HCT116 (cell line): ENCODE measurements at regions not wholly inside any gene's neighbourhood (a gene's known extent, or its start where the extent isn't known, plus 50 kb on each side); places are given as distances from the start of the nearest gene placed in this dataset.
A peak's percentile ranks its signal among the peaks of the same experiment; 100 is the strongest.

Source experiments
- ATAC-seq: fragments of 200-7000 bp; cut with Tn5 transposase; 2 replicates; pipeline ENCODE4 v1.9.1; 2020; ENCODE audit warnings: mild to moderate bottlenecking, moderate library complexity
- BruUV-seq: library from RNA; stranded (reverse); fragments of 400-500 nt; replicated peaks from 2 replicates; lab custom pipeline; 2021; lab: Mats Ljungman, UMichigan
- CTCF ChIA-PET: fragments of 300-600 bp; sonication (Branson Sonifier 250); formaldehyde crosslinking; loops from one replicate; lab custom pipeline; 2021; ENCODE audit warnings: antibody characterized with exemption; lab: Charles Lee
- POLR2A ChIA-PET: fragments of 300-600, 350-600 bp; sonication (Branson Sonifier 250); formaldehyde crosslinking; loops from one replicate; lab custom pipeline; 2021; ENCODE audit warnings: antibody characterized with exemption; lab: Charles Lee
- RAD21 ChIA-PET, 2 experiments: fragments of 300-600 bp; sonication (Branson Sonifier 250); formaldehyde crosslinking; loops; one replicate each; lab custom pipeline; 2023; ENCODE audit warnings: low total read pairs in 2 of 2; ENCODE audit not compliant: uncharacterized antibody in 2 of 2, unreplicated experiment in 2 of 2, low non-redundant PET in 1 of 2; lab: Charles Lee
- DNase-seq: peaks from one replicate; pipeline ENCODE4 v3.0.0-alpha.2; 2010; ENCODE audit warnings: low read depth, low spot score
- H2AFZ ChIP-seq: fragments of 200-600 bp; shearing (Covaris generic), sonication (generic); 2 replicates; pipeline ENCODE4 v1.6.1; 2017; ENCODE audit warnings: low read depth, mixed run types, mixed read lengths, antibody characterized with exemption, low read length; ENCODE audit not compliant: poor library complexity, severe bottlenecking
- H3K27ac ChIP-seq: 2 replicates; pipeline ENCODE4 v1.5.1; 2012; ENCODE audit warnings: low read depth, low read length
- H3K27me3 ChIP-seq: fragments of 200-600 bp; sonication (generic); 2 replicates; pipeline ENCODE4 v1.6.1; 2016; ENCODE audit warnings: mixed run types, low read length, mixed read lengths; ENCODE audit not compliant: insufficient read depth
- H3K36me3 ChIP-seq, 2 experiments: fragments of 200-500 bp in 1 of 2; fragments of 200-600 bp in 1 of 2; sonication (Bioruptor generic) in 1 of 2; sonication (generic) in 1 of 2; 2 replicates each; pipeline versions ENCODE4 v1.5.1 to v1.6.1; 2014 to 2016; ENCODE audit warnings: low read length in 2 of 2, inconsistent platforms in 1 of 2, mixed read lengths in 1 of 2, mixed run types in 1 of 2; ENCODE audit not compliant: insufficient read depth in 2 of 2, control insufficient read depth in 1 of 2
- H3K4me1 ChIP-seq, 2 experiments: fragments of 200-600 bp in 1 of 2; sonication (generic) in 1 of 2; 2 replicates each; pipeline versions ENCODE4 v1.5.1 to v1.6.1; 2012 to 2017; ENCODE audit warnings: low read length in 2 of 2, inconsistent platforms in 1 of 2, mild to moderate bottlenecking in 1 of 2, mixed read lengths in 1 of 2, mixed run types in 1 of 2, moderate library complexity in 1 of 2; ENCODE audit not compliant: insufficient read depth in 2 of 2, control insufficient read depth in 1 of 2
- H3K4me2 ChIP-seq: fragments of 200-600 bp; sonication (generic); 2 replicates; pipeline ENCODE4 v1.6.1; 2017; ENCODE audit warnings: mixed run types, low read length, mixed read lengths
- H3K4me3 ChIP-seq, 2 experiments: fragments of 200-600 bp in 1 of 2; sonication (generic) in 1 of 2; replicated peaks in 1 of 2; 2 replicates each; pipeline ENCODE4 v1.5.1; 2011 to 2016; ENCODE audit warnings: low read length in 2 of 2, control low read depth in 1 of 2, low read depth in 1 of 2, mild to moderate bottlenecking in 1 of 2, mixed read lengths in 1 of 2, mixed run types in 1 of 2
- H3K79me2 ChIP-seq: fragments of 200-600 bp; sonication (generic); 2 replicates; pipeline ENCODE4 v1.6.1; 2017; ENCODE audit warnings: mild to moderate bottlenecking, mixed run types, low read length, moderate library complexity, mixed read lengths; ENCODE audit not compliant: insufficient read depth
- H3K9ac ChIP-seq: fragments of 200-600 bp; sonication (generic); 2 replicates; pipeline ENCODE4 v1.6.1; 2016; ENCODE audit warnings: low read length, mixed read lengths
- H3K9me2 ChIP-seq: fragments of 200-600 bp; sonication (generic), shearing (Covaris generic); 2 replicates; pipeline ENCODE4 v1.6.1; 2017; ENCODE audit warnings: mixed run types, mild to moderate bottlenecking, moderate library complexity; ENCODE audit not compliant: insufficient read depth
- H3K9me3 ChIP-seq, 2 experiments: fragments of 200-500 bp in 1 of 2; fragments of 200-600 bp in 1 of 2; sonication (Bioruptor generic) in 1 of 2; sonication (generic) in 1 of 2; 2 replicates each; pipeline ENCODE4 v1.6.1; 2014 to 2017; ENCODE audit warnings: low read length in 2 of 2, mixed read lengths in 2 of 2, inconsistent platforms in 1 of 2, low read depth in 1 of 2, mild to moderate bottlenecking in 1 of 2, mixed run types in 1 of 2, moderate library complexity in 1 of 2; ENCODE audit not compliant: control insufficient read depth in 1 of 2, insufficient read depth in 1 of 2
- H4K20me1 ChIP-seq: fragments of 200-600 bp; sonication (generic), shearing (Covaris generic); 2 replicates; pipeline ENCODE4 v1.6.1; 2017; ENCODE audit warnings: mixed run types, mild to moderate bottlenecking, moderate library complexity; ENCODE audit not compliant: insufficient read depth
- CEBPB ChIP-seq: IDR thresholded peaks from 2 replicates; pipeline ENCODE4 v1.6.1; 2012; ENCODE audit warnings: low read depth
- CTCF ChIP-seq, 3 experiments: fragments of 200-600 bp in 1 of 3; sonication (generic) in 1 of 3; IDR thresholded peaks in 2 of 3; conservative IDR thresholded peaks in 1 of 3; 2 replicates each; pipeline ENCODE4 v1.5.1; 2012 to 2017; ENCODE audit warnings: low read depth in 2 of 3, low read length in 2 of 3, antibody characterized with exemption in 1 of 3, borderline replicate concordance in 1 of 3, control low read depth in 1 of 3, mild to moderate bottlenecking in 1 of 3, mixed read lengths in 1 of 3, mixed run types in 1 of 3, moderate library complexity in 1 of 3; ENCODE audit not compliant: insufficient read depth in 1 of 3
- EGR1 ChIP-seq: IDR thresholded peaks from 2 replicates; pipeline ENCODE4 v1.6.1; 2012; ENCODE audit warnings: low read depth
- MAX ChIP-seq: IDR thresholded peaks from 2 replicates; pipeline ENCODE4 v1.6.1; 2012
- TCF7L2 ChIP-seq: IDR thresholded peaks from 2 replicates; pipeline ENCODE4 v1.7.0; 2011; ENCODE audit warnings: borderline replicate concordance, inconsistent platforms; ENCODE audit not compliant: insufficient read depth, insufficient read length; ENCODE audit errors: extremely low read depth
- YY1 ChIP-seq: IDR thresholded peaks from 2 replicates; pipeline ENCODE4 v1.6.1; 2011; ENCODE audit warnings: low read length, low read depth, moderate library complexity, mild to moderate bottlenecking; ENCODE audit not compliant: insufficient replicate concordance; ENCODE audit errors: extremely low read depth
- intact Hi-C: fragments of 100-400 bp; cut with micrococcal nuclease; formaldehyde crosslinking; loops from 2 replicates; pipeline ENCODE4 v1.10.0; 2022

GRCh38 chr2:208927867-208928266 lies 496.0 kb upstream of the MAP2 start (continued):
- no peak for TF ChIP-seq CTCF (IDR thresholded peaks at IDR 0.05 in 2 of 3, conservative IDR thresholded peaks at IDR 0.05 in 1 of 3; ENCODE audit: borderline replicate concordance in 1 of 3, insufficient read depth in 1 of 3, low read depth in 2 of 3, low read length in 2 of 3)
- no peak for TF ChIP-seq EGR1

- H3K36me3 ChIP-seq, result no peaks in the 10 kb centered on the region
- H3K9me2 ChIP-seq, result no peaks in the 10 kb centered on the region
- BruUV-seq, result no TSS peak
- no peak overlapping the region for H3K9ac ChIP-seq
- intact Hi-C loops, result no loop called here
- no peaks in the 10 kb centered on the region for H3K4me1 ChIP-seq
- no peak overlapping the region for H2AFZ ChIP-seq
- CTCF ChIA-PET, result no interaction called here
- H3K79me2 ChIP-seq, result no peaks in the 10 kb centered on the region
- H3K9me3 ChIP-seq, result no peaks in the 10 kb centered on the region
- no peak overlapping the region for H3K4me2 ChIP-seq
- no peak overlapping the region for H3K4me3 ChIP-seq
- no peaks in the 10 kb centered on the region for H3K27me3 ChIP-seq
- H3K27ac ChIP-seq, result no peak overlapping the region
- TF ChIP-seq MAX (peak; percentile 29; the same call in 1 of the 2 replicates), CEBPB (peak; percentile 71), YY1 (no peak), TCF7L2 (no peak)
- DNase-seq (peak; percentile 24), ATAC-seq (no peak)
- POLR2A ChIA-PET, result no interaction called here
- RAD21 ChIA-PET, result no interaction called here
- no peaks in the 10 kb centered on the region for H4K20me1 ChIP-seq
These were observed 494.5 kb upstream of the MAP2 start for GRCh38 chr2:208929139-208929864.
